Epithelial cell of proximal tubule (primary cell): ENCODE measurements at regions not wholly inside any gene's neighbourhood (a gene's known extent, or its start where the extent isn't known, plus 50 kb on each side); places are given as distances from the start of the nearest gene placed in this dataset.

ENCODE experiments used
- DNase-seq: peaks from one replicate; pipeline ENCODE4 v3.0.0-alpha.2; 2011; ENCODE audit warnings: low read depth
- H3K4me3 ChIP-seq: 2 replicates; pipeline ENCODE4 v1.5.1; 2011; ENCODE audit warnings: low read depth, mild to moderate bottlenecking, low read length
- TF ChIP-seq, protein P1 (sequence below): conservative IDR thresholded peaks from 2 replicates; pipeline ENCODE4 v1.5.1; 2012; ENCODE audit warnings: low read depth, mild to moderate bottlenecking, low read length

DNA sequence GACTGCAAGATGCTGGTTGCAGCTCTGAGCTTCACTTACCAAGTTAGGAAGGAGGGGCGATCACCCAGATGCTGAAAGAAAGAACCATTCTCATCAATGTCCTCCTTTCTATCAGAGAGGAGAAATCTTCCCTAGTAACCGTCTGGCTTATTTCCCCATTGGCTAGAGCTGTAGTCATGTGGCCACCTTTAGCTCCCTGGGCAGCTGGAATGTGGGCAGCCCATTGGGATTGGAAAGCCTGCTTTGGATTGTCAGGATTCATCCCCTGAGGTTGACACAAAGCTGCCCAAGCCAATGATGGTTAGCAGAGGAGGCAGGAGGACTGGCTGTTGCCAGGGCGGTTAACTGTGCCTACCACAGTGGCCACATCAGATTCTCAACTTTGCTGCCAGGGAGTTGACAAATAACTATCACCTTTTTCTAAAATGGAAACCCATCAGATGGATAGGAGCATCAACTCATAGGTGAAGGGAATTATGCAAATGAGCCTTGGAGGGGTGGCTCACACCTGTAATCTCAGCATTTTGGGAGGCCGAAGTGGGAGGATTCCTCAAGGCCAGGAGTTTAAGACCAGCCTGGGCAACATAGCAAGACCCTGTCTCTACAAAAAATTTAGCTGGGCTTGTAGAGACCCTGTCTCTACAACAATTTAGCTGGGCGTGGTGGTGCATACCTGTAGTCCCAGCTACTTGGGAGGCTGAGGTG is 206.4 kb upstream of the GALNT17 start:
- DNase-seq = no peak
- TF ChIP-seq, protein P1, sequence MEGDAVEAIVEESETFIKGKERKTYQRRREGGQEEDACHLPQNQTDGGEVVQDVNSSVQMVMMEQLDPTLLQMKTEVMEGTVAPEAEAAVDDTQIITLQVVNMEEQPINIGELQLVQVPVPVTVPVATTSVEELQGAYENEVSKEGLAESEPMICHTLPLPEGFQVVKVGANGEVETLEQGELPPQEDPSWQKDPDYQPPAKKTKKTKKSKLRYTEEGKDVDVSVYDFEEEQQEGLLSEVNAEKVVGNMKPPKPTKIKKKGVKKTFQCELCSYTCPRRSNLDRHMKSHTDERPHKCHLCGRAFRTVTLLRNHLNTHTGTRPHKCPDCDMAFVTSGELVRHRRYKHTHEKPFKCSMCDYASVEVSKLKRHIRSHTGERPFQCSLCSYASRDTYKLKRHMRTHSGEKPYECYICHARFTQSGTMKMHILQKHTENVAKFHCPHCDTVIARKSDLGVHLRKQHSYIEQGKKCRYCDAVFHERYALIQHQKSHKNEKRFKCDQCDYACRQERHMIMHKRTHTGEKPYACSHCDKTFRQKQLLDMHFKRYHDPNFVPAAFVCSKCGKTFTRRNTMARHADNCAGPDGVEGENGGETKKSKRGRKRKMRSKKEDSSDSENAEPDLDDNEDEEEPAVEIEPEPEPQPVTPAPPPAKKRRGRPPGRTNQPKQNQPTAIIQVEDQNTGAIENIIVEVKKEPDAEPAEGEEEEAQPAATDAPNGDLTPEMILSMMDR = no peak
- H3K4me3 ChIP-seq = no peak overlapping the region

DNA sequence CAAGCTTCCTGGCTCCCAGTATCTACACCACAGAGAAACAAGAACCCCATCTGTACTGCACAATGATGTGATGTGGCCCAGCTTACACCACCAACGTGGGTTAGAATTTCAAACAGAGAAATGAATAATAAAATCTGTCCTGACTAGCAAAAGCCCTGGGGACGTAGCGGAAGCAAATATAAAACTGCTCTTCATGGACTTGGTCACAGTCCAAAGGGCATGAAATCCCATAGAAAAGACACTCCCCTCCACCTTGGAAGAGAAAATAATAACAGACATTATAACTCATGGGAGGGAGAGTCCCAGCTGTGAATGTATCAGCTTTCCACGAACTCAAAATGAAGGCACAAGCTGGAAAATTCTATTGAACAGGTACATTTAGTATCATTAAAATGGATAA is 205.3 kb upstream of the GALNT17 start:
- no peak overlapping the region for H3K4me3 ChIP-seq

DNA sequence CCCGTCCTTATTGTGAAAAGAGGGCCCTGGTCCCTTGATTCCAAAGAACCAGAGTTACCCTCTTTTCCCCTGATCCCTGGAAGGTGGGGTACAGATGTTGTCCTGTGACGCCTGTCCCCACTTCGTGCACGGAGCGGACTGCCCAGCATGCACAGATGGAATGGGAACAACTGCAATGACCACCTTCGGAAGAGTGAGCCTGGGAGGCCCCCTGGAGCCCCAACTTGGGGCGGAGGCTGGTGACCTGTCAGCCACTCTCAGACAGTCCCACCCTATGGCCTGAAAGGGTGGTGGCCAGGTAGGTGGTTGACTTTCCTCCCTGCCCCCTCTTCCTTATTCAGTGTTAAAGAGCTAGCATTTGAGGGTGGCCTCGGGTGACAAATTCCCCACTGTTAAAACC is 196.6 kb upstream of the GALNT17 start:
- no peak overlapping the region for H3K4me3 ChIP-seq
- TF ChIP-seq, protein P1 = no peak
- no peak for DNase-seq

More for the DNA sequence above, 205.3 kb upstream of the GALNT17 start:
- TF ChIP-seq, protein P1 = no peak
- no peak for DNase-seq

DNA sequence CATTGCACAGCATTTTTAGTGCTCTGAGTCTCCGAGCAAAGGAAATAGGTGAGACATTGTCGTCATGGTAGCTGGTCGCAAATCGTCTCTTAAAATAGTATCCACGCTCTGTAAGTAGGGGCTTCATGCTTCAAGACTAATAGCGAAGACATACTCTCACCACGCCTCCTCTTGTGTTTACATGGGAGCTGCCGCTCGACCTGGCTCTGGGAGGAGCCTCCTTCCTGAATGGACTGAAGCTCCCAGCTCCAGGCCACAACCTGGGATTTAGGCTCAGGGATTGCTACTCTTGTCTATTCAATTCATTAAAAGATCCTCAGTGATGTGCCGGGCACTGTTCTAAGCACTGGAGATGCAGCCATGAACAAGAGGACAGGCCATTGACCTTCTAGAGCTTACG is 196.1 kb upstream of the GALNT17 start:
- no peak for DNase-seq
- H3K4me3 ChIP-seq = no peak overlapping the region
- TF ChIP-seq, protein P1 = no peak

DNA sequence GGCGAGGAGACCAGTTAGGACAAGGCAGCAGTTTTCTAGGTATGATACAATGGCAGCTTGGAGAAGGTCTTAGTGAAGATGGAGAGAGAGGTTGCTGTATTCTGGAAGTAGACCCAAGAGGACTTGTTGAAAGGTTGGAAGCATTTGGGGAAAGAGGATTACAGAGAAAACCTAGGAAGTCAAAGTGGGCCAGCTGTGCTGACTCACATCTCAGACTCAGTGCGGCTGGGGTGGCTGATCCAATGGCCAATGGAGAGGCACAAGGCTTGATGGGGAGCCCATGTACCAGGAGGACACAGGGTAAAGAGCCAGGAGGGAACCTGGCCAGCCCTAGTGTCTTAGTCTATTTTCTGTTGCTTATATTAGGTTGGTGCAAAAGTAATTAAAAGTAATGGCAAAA is 194.5 kb upstream of the GALNT17 start:
- TF ChIP-seq, protein P1 = no peak
- no peak for DNase-seq
- no peak overlapping the region for H3K4me3 ChIP-seq

DNA sequence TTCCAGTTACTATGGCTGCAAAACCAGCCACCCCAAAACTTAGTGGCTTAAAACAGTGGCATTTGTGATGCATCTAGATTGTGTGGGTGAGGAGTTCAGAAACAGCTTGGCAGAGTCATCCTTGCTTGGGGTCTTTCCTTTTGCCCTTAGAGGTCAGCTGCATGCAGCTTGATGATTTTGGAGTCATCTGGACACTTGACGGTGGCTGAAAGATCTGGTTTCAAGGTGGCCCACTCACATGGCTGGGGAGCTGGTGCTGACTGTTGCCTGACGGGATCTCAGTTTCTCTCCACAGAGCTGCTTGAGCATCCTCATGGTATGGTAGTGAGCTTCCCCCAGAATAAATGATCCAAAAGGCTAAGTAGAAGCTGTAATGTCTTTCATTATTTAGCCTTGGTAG is 191.3 kb upstream of the GALNT17 start:
- TF ChIP-seq, protein P1 = no peak
- no peak for DNase-seq
- no peak overlapping the region for H3K4me3 ChIP-seq

DNA sequence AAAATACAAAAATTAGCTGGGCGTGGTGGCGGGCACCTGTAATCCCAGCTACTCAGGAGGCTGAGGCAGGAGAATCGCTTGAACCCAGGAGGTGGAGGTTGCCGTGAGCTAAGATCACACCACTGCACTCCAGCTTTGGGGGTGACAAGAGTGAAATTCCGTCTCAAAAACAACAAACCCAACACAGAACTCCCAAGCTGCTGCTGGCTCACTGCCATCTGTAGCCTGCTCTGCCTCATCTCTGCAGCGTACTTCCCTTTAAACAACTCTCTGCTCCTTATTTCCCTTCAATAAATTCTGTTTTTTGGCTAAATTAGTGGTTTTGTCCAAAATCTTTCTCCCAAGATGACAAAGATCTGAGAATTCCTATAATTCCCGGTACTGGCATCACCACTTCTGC is 189.2 kb upstream of the GALNT17 start:
- TF ChIP-seq, protein P1 = no peak
- DNase-seq = no peak
- no peak overlapping the region for H3K4me3 ChIP-seq
